Mucosa of descending colon (tissue), 3 donors: ENCODE measurements at regions not wholly inside any gene's neighbourhood (a gene's known extent, or its start where the extent isn't known, plus 50 kb on each side); places are given as distances from the start of the nearest gene placed in this dataset.

Experiments
- ATAC-seq: fragments of 200-7000 bp; cut with Tn5 transposase; one replicate; pipeline ENCODE4 v1.9.1; 2020; ENCODE audit warnings: mild to moderate bottlenecking, moderate library complexity
- DNase-seq, 3 donors: peaks; one replicate each; pipeline ENCODE4 v3.0.0-alpha.2; 2020
- H3K36me3 ChIP-seq: fragments of 200-600 bp; one replicate; pipeline ENCODE4 v1.8.0; 2021; ENCODE audit warnings: low read depth, mild to moderate bottlenecking
- H3K4me1 ChIP-seq: fragments of 200-600 bp; one replicate; pipeline ENCODE4 v1.8.0; 2021; ENCODE audit warnings: low read depth, mild to moderate bottlenecking
- H3K4me3 ChIP-seq: fragments of 200-600 bp; one replicate; pipeline ENCODE4 v1.8.0; 2021; ENCODE audit warnings: mild to moderate bottlenecking
- H3K9me3 ChIP-seq: fragments of 200-600 bp; one replicate; pipeline ENCODE4 v1.8.0; 2021; ENCODE audit warnings: mild to moderate bottlenecking
- CTCF ChIP-seq: fragments of 200-600 bp; IDR thresholded peaks from one replicate; pipeline ENCODE4 v1.8.0; 2022; ENCODE audit warnings: antibody characterized with exemption, mild to moderate bottlenecking
- intact Hi-C, 2 donors: fragments of 100-400 bp; cut with DNase I in 1 of 2; cut with micrococcal nuclease in 1 of 2; formaldehyde crosslinking; loops; one replicate each; pipeline versions ENCODE4 v1.11.0 to v1.11.1; 2022; cut with DNase I, micrococcal nuclease
- donor health status: DM: no; HTN: no; CAD: no; lungs with moderate emphysema.
- donor health status: DM: no; HTN: no; CAD: no.
- donor health status: DM: no; HTN: yes; CAD: no.

GRCh38 chr1:87178441-87178840, 150.2 kb upstream of the LMO4 start:
- Histone ChIP-seq H3K9me3 (no peaks in the 10 kb centered on the region), H3K4me3 (no peak overlapping the region), H3K4me1 (no peaks in the 10 kb centered on the region), H3K36me3 (no peaks in the 10 kb centered on the region)
- no peak for ATAC-seq
- intact Hi-C loops: no loop called here
- no peak for TF ChIP-seq CTCF
- no peak for DNase-seq

GRCh38 chr1:87179076-87179810, 149.4 kb upstream of the LMO4 start:
- ATAC-seq (no peak), DNase-seq (no peak)
- Histone ChIP-seq H3K36me3 (no peaks in the 10 kb centered on the region), H3K4me3 (no peak overlapping the region), H3K4me1 (no peaks in the 10 kb centered on the region), H3K9me3 (no peaks in the 10 kb centered on the region)
- intact Hi-C loops: no loop called here
- no peak for TF ChIP-seq CTCF

GRCh38 chr1:87179851-87180519, 148.7 kb upstream of the LMO4 start:
- ATAC-seq (no peak), DNase-seq (no peak)
- Histone ChIP-seq H3K36me3 (no peaks in the 10 kb centered on the region), H3K9me3 (no peaks in the 10 kb centered on the region), H3K4me3 (no peak overlapping the region), H3K4me1 (no peaks in the 10 kb centered on the region)
- intact Hi-C loops: no loop called here
- no peak for TF ChIP-seq CTCF

- Histone ChIP-seq H3K4me3 (no peak overlapping the region), H3K36me3 (no peaks in the 10 kb centered on the region), H3K9me3 (no peaks in the 10 kb centered on the region), H3K4me1 (no peaks in the 10 kb centered on the region)
- intact Hi-C loops: no loop called here
- DNase-seq (no peak), ATAC-seq (peak; percentile 17)
- no peak for TF ChIP-seq CTCF
Observed at GRCh38 chr1:87180682-87181081, 148.0 kb upstream of the LMO4 start.

- TF ChIP-seq CTCF: no peak
- intact Hi-C loops: no loop called here
- no peak overlapping the region for H3K4me3 ChIP-seq
- no peaks in the 10 kb centered on the region for H3K36me3 ChIP-seq
- H3K9me3 ChIP-seq: no peaks in the 10 kb centered on the region
- no peaks in the 10 kb centered on the region for H3K4me1 ChIP-seq
- DNase-seq (no peak), ATAC-seq (no peak)
Observed at GRCh38 chr1:87182611-87183010, 146.1 kb upstream of the LMO4 start.
